ENCODE measurements at regions not wholly inside any gene's neighbourhood (a gene's known extent, or its start where the extent isn't known, plus 50 kb on each side); places are given as distances from the start of the nearest gene placed in this dataset.

DNA sequence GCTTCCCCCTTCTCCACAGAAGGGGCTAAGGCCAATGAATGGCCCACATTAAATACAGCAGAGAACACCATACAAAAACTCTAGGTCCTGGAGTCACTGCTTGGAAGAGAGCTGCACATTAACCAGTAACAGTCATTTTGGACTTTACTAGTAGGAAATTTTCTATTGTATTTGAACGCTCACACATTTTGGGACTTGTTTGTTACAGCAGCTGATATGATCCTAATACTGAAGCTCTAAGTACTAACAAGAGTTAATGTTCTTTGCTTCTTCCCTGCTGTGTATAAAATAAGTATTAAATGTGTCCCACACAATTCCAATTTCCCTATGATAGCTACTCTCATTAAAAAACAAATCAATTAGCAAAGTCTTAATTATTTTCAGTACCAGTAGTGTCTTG lies 148.3 kb upstream of the IRX3 start:
- Mint-ChIP-seq H3K9me3 (peaks cover 3% of the 10 kb centered on the region), H3K4me1 (ENCODE audit: low read depth) (no peaks in the 10 kb centered on the region), H3K36me3 (ENCODE audit: low read depth) (no peaks in the 10 kb centered on the region), H3K27ac (no peak overlapping the region), H3K4me3 (no peak overlapping the region), H3K27me3 (peaks cover 49% of the 10 kb centered on the region)
- CTCF ChIA-PET: no interaction called here
- DNase-seq (no peak), ATAC-seq (ENCODE audit: poor library complexity) (no peak)
- POLR2A ChIA-PET: no interaction called here
- Histone ChIP-seq H3K27me3 (ENCODE audit: control insufficient read depth in 1 of 2, insufficient read depth in 2 of 2, low read length in 2 of 2) (peaks cover 20 to 22% of the 10 kb centered on the region in 2 experiments), H3K4me3 (ENCODE audit: low read length) (no peak overlapping the region), H3K27ac (ENCODE audit: low read depth in 1 of 2, low read length in 2 of 2) (no peak overlapping the region), H3K9me3 (ENCODE audit: control insufficient read depth in 1 of 2, insufficient read depth in 1 of 2, low read length in 2 of 2) (peaks cover 4 to 21% of the 10 kb centered on the region in 2 experiments), H3K4me1 (ENCODE audit: insufficient read depth, low read length) (no peaks in the 10 kb centered on the region), H3K36me3 (ENCODE audit: insufficient read depth, low read length) (no peaks in the 10 kb centered on the region)
- TF ChIP-seq, protein P1, sequence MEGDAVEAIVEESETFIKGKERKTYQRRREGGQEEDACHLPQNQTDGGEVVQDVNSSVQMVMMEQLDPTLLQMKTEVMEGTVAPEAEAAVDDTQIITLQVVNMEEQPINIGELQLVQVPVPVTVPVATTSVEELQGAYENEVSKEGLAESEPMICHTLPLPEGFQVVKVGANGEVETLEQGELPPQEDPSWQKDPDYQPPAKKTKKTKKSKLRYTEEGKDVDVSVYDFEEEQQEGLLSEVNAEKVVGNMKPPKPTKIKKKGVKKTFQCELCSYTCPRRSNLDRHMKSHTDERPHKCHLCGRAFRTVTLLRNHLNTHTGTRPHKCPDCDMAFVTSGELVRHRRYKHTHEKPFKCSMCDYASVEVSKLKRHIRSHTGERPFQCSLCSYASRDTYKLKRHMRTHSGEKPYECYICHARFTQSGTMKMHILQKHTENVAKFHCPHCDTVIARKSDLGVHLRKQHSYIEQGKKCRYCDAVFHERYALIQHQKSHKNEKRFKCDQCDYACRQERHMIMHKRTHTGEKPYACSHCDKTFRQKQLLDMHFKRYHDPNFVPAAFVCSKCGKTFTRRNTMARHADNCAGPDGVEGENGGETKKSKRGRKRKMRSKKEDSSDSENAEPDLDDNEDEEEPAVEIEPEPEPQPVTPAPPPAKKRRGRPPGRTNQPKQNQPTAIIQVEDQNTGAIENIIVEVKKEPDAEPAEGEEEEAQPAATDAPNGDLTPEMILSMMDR (IDR thresholded peaks at IDR 0.05): no peak
- intact Hi-C loops (cut with DNase I, micrococcal nuclease): no loop called here

DNA sequence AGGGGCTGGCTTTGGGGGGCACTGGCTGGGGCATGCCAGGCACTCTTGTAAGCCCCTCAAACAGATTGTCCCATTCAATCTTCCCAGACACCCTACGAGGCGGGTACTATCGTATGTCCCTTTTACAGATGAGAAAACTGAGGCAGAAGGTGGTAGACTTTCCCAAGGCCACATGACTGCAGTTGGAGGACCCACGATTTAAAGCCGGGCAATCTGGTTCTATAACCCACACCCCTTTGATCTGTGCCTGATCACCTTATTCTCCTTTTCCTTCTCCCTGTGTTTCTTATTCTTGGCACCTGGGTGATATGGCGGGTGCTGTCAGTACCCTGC lies 146.3 kb upstream of the IRX3 start:
- Mint-ChIP-seq H3K36me3 (ENCODE audit: low read depth) (no peaks in the 10 kb centered on the region), H3K4me1 (ENCODE audit: low read depth) (no peaks in the 10 kb centered on the region), H3K4me3 (no peak overlapping the region), H3K27ac (no peak overlapping the region), H3K9me3 (peaks cover 3% of the 10 kb centered on the region), H3K27me3 (peaks cover 67% of the 10 kb centered on the region)
- Histone ChIP-seq H3K27ac (ENCODE audit: low read depth in 1 of 2, low read length in 2 of 2) (no peak overlapping the region), H3K4me3 (ENCODE audit: low read length) (no peak overlapping the region), H3K27me3 (ENCODE audit: control insufficient read depth in 1 of 2, insufficient read depth in 2 of 2, low read length in 2 of 2) (peaks cover 20 to 27% of the 10 kb centered on the region in 2 experiments), H3K4me1 (ENCODE audit: insufficient read depth, low read length) (no peaks in the 10 kb centered on the region), H3K36me3 (ENCODE audit: insufficient read depth, low read length) (no peaks in the 10 kb centered on the region), H3K9me3 (ENCODE audit: control insufficient read depth in 1 of 2, insufficient read depth in 1 of 2, low read length in 2 of 2) (peaks cover 6 to 21% of the 10 kb centered on the region in 2 experiments)
- ChIA-PET POLR2A (no interaction called here), CTCF (no interaction called here)
- no peak for ATAC-seq (ENCODE audit: poor library complexity)
- TF ChIP-seq, protein P1 (IDR thresholded peaks at IDR 0.05): no peak
- no peak for DNase-seq
- intact Hi-C loops (cut with DNase I, micrococcal nuclease): no loop called here

DNA sequence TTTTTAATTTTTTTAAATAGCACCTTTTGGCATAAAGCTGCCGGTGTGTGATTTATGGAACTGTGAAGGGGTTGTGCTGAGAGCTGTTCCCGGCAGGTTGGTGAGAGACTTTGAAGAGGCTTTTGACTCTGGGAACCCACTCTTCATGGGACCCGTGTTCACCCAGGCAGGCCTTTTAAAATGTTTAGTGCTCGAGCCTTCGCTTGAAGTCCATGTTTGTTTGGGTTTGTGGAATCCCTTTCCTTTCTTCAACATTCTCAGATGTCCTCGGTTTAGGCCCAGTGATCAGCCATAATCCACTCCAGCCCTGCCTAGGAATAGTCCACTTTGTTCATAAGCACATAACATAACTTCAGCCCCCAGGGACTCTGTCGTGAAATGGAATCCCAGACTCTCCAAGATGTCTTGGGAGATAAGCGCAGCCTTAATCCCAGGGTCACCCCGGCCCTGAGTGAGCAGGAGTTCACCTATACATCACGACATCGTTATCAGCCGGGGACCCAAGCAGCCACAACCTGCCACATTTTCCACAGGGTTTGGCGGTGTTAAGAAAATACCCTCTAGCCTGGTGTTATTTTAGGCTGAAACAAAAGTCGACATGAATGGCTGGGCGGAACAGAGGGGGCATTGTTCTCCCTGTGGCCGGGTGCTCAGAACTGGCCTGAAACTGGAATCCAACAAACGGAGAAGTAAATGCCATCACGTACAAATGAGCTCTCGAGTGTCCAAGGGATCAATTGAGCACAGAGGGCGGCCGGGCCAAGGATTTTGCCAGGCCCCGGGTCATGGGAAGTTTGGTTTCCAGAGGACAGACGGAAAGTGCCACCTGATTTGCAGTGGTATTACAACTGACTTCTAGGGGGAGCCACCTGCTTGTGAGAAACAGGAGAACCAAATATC lies 145.7 kb upstream of the IRX3 start:
- H3K27me3 Mint-ChIP-seq: peaks cover 72% of the 10 kb centered on the region
- CTCF ChIA-PET: no interaction called here
- DNase-seq (no peak), ATAC-seq (ENCODE audit: poor library complexity) (no peak)
- TF ChIP-seq, protein P1 (IDR thresholded peaks at IDR 0.05): no peak
- H3K4me1 Mint-ChIP-seq (ENCODE audit: low read depth): no peaks in the 10 kb centered on the region
- H3K4me1 ChIP-seq (ENCODE audit: insufficient read depth, low read length): no peaks in the 10 kb centered on the region
- no peak overlapping the region for H3K4me3 ChIP-seq (ENCODE audit: low read length)
- no peaks in the 10 kb centered on the region for H3K36me3 ChIP-seq (ENCODE audit: insufficient read depth, low read length)
- H3K9me3 Mint-ChIP-seq: peaks cover 3% of the 10 kb centered on the region
- peaks cover 6 to 15% of the 10 kb centered on the region in 2 experiments for H3K9me3 ChIP-seq (ENCODE audit: control insufficient read depth in 1 of 2, insufficient read depth in 1 of 2, low read length in 2 of 2)
- H3K27ac Mint-ChIP-seq: no peak overlapping the region
- no peaks in the 10 kb centered on the region for H3K36me3 Mint-ChIP-seq (ENCODE audit: low read depth)
- H3K27ac ChIP-seq (ENCODE audit: low read depth in 1 of 2, low read length in 2 of 2): no peak overlapping the region
- H3K4me3 Mint-ChIP-seq: no peak overlapping the region
- POLR2A ChIA-PET: no interaction called here
- intact Hi-C loops (cut with DNase I, micrococcal nuclease): no loop called here
- H3K27me3 ChIP-seq (ENCODE audit: control insufficient read depth in 1 of 2, insufficient read depth in 2 of 2, low read length in 2 of 2): peaks cover 20 to 27% of the 10 kb centered on the region in 2 experiments

Measured in CD4-positive, alpha-beta T cell (primary cell).